Right atrium auricular region (tissue), 2 donors: ENCODE measurements at regions not wholly inside any gene's neighbourhood (a gene's known extent, or its start where the extent isn't known, plus 50 kb on each side); places are given as distances from the start of the nearest gene placed in this dataset.
"Not testable (repeated sequence)": the region's sequence is repeated elsewhere in the genome, so short reads cannot be mapped to it uniquely, and the experiment has no call there.

Experiments
- DNase-seq: peaks from one replicate; pipeline ENCODE4 v3.0.0-alpha.2; 2019; ENCODE audit warnings: low spot score
- H3K27ac ChIP-seq, 2 donors: fragments of 200-600 bp; sonication (generic); 1 replicate in 1 of 2; 2 replicates in 1 of 2; pipeline ENCODE4 v1.5.1; 2016 to 2019
- H3K27me3 ChIP-seq, 2 donors: fragments of 200-600 bp; sonication (generic); one replicate each; pipeline versions ENCODE4 v1.5.1 to v1.6.0; 2017 to 2019
- H3K36me3 ChIP-seq: fragments of 200-600 bp; sonication (generic); one replicate; pipeline ENCODE4 v1.5.1; 2016
- H3K4me1 ChIP-seq, 2 donors: fragments of 200-600 bp; sonication (generic); one replicate each; pipeline versions ENCODE4 v1.5.1 to v1.6.0; 2017 to 2019
- H3K4me3 ChIP-seq, 2 donors: fragments of 200-600 bp; sonication (generic); 1 replicate in 1 of 2; 2 replicates in 1 of 2; pipeline ENCODE4 v1.5.1; 2017 to 2019; ENCODE audit warnings: mild to moderate bottlenecking in 1 of 2, moderate library complexity in 1 of 2
- H3K9me3 ChIP-seq, 2 donors: fragments of 200-600 bp; sonication (generic); one replicate each; pipeline ENCODE4 v1.5.1; 2019
- CTCF ChIP-seq, 2 donors: fragments of 200-600 bp; sonication (generic); IDR thresholded peaks; one replicate each; pipeline ENCODE4 v1.5.1; 2019; ENCODE audit warnings: antibody characterized with exemption in 2 of 2

GRCh38 chr10:120051671-120052070 lies 159.1 kb downstream of the SEC23IP start:
- Histone ChIP-seq H3K4me3 (no peak overlapping the region), H3K4me1 (no peaks in the 10 kb centered on the region), H3K27me3 (no peaks in the 10 kb centered on the region), H3K9me3 (no peaks in the 10 kb centered on the region), H3K27ac (no peak overlapping the region), H3K36me3 (no peaks in the 10 kb centered on the region)
- DNase-seq = no peak
- TF ChIP-seq CTCF (IDR thresholded peaks at IDR 0.05) = no peak

GRCh38 chr10:120052964-120053702 lies 160.6 kb downstream of the SEC23IP start:
- Histone ChIP-seq H3K4me3 (no peak overlapping the region), H3K27me3 (no peaks in the 10 kb centered on the region), H3K27ac (no peak overlapping the region), H3K36me3 (no peaks in the 10 kb centered on the region), H3K4me1 (no peaks in the 10 kb centered on the region), H3K9me3 (no peaks in the 10 kb centered on the region)
- TF ChIP-seq CTCF (IDR thresholded peaks at IDR 0.05) = no peak
- DNase-seq = no peak

- H3K4me1 ChIP-seq, H3K36me3 ChIP-seq, H3K27ac ChIP-seq, H3K9me3 ChIP-seq, H3K27me3 ChIP-seq, DNase-seq, H3K4me3 ChIP-seq: not testable (repeated sequence)
Observed at GRCh38 chr10:120059790-120060189, 167.3 kb downstream of the SEC23IP start.

- no peak for TF ChIP-seq CTCF (IDR thresholded peaks at IDR 0.05)
- H3K4me3 ChIP-seq = no peak overlapping the region
- no peaks in the 10 kb centered on the region for H3K9me3 ChIP-seq
- H3K27ac ChIP-seq = no peak overlapping the region
- no peak for DNase-seq
- H3K36me3 ChIP-seq = no peaks in the 10 kb centered on the region
- no peaks in the 10 kb centered on the region for H3K4me1 ChIP-seq
- H3K27me3 ChIP-seq = no peaks in the 10 kb centered on the region
Observed at GRCh38 chr10:120067427-120067826, 174.9 kb downstream of the SEC23IP start.

GRCh38 chr10:120069700-120070099 lies 177.2 kb downstream of the SEC23IP start:
- no peak overlapping the region for H3K27ac ChIP-seq
- TF ChIP-seq CTCF (IDR thresholded peaks at IDR 0.05) = no peak
- no peak for DNase-seq
- no peaks in the 10 kb centered on the region for H3K27me3 ChIP-seq
- peaks cover 0 to 9% of the 10 kb centered on the region in 2 donors for H3K9me3 ChIP-seq
- H3K4me3 ChIP-seq = no peak overlapping the region
- no peaks in the 10 kb centered on the region for H3K36me3 ChIP-seq
- H3K4me1 ChIP-seq = no peaks in the 10 kb centered on the region

- no peak for DNase-seq
- no peak overlapping the region for H3K4me3 ChIP-seq
Observed at GRCh38 chr10:120075349-120075748, 182.8 kb downstream of the SEC23IP start.

More at GRCh38 chr10:120075349-120075748, 182.8 kb downstream of the SEC23IP start:
- H3K9me3 ChIP-seq = peaks cover 0 to 9% of the 10 kb centered on the region in 2 donors
- H3K4me1 ChIP-seq = no peaks in the 10 kb centered on the region
- H3K27ac ChIP-seq = no peak overlapping the region
- TF ChIP-seq CTCF (IDR thresholded peaks at IDR 0.05) = no peak
- H3K36me3 ChIP-seq = no peaks in the 10 kb centered on the region
- H3K27me3 ChIP-seq = no peaks in the 10 kb centered on the region
